Panc1 (cell line): ENCODE measurements at regions not wholly inside any gene's neighbourhood (a gene's known extent, or its start where the extent isn't known, plus 50 kb on each side); places are given as distances from the start of the nearest gene placed in this dataset.
"Not testable (repeated sequence)": the region's sequence is repeated elsewhere in the genome, so short reads cannot be mapped to it uniquely, and the experiment has no call there.

Source experiments
- POLR2AphosphoS5 ChIP-seq: IDR thresholded peaks from 2 replicates; pipeline ENCODE4 v1.6.1; 2012; ENCODE audit warnings: mild to moderate bottlenecking, low read depth, low read length, moderate library complexity
- SIN3A ChIP-seq: IDR thresholded peaks from 2 replicates; pipeline ENCODE4 v1.6.1; 2012; ENCODE audit warnings: low read depth, mild to moderate bottlenecking, low read length, moderate library complexity, borderline replicate concordance; ENCODE audit not compliant: insufficient read depth
- TCF7L2 ChIP-seq: IDR thresholded peaks from 2 replicates; pipeline ENCODE4 v1.6.1; 2011; ENCODE audit warnings: mild to moderate bottlenecking, low read depth, low read length, inconsistent platforms
- TF ChIP-seq, protein P1 (sequence below): fragments of 450-650 bp; IDR thresholded peaks from 2 replicates; pipeline ENCODE4 v1.5.1; 2017; ENCODE audit warnings: mild to moderate bottlenecking
- TF ChIP-seq, protein P2 (sequence below), 2 experiments: IDR thresholded peaks; 2 replicates each; pipeline ENCODE4 v1.6.1; 2011 to 2012; ENCODE audit warnings: low read depth in 2 of 2, control low read depth in 1 of 2, low read length in 1 of 2, mild to moderate bottlenecking in 1 of 2, moderate library complexity in 1 of 2; ENCODE audit not compliant: insufficient read depth in 1 of 2

DNA sequence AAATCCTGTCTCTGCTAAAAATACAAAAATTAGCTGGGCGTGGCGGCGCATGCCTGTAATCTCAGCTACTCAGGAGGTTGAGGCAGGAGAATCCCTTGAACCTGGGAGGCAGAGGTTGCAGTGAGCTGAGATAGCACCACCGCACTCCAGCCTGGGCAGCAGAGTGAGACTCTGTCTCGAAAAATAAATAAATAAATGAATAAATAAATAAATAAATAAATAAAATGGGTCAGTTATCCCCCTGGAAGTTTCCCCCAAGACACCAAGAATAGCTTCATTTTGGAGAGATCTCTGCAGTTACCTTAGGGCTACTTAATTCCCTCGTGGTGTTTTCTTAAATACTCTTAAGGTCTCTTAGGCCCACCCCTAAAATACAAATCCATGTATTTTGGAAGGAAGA lies 53.9 kb upstream of the ERO1B start:
- TF ChIP-seq SIN3A, POLR2AphosphoS5, TCF7L2: not testable (repeated sequence)
- TF ChIP-seq, protein P1, sequence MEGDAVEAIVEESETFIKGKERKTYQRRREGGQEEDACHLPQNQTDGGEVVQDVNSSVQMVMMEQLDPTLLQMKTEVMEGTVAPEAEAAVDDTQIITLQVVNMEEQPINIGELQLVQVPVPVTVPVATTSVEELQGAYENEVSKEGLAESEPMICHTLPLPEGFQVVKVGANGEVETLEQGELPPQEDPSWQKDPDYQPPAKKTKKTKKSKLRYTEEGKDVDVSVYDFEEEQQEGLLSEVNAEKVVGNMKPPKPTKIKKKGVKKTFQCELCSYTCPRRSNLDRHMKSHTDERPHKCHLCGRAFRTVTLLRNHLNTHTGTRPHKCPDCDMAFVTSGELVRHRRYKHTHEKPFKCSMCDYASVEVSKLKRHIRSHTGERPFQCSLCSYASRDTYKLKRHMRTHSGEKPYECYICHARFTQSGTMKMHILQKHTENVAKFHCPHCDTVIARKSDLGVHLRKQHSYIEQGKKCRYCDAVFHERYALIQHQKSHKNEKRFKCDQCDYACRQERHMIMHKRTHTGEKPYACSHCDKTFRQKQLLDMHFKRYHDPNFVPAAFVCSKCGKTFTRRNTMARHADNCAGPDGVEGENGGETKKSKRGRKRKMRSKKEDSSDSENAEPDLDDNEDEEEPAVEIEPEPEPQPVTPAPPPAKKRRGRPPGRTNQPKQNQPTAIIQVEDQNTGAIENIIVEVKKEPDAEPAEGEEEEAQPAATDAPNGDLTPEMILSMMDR, result not testable (repeated sequence)
- TF ChIP-seq, protein P2, sequence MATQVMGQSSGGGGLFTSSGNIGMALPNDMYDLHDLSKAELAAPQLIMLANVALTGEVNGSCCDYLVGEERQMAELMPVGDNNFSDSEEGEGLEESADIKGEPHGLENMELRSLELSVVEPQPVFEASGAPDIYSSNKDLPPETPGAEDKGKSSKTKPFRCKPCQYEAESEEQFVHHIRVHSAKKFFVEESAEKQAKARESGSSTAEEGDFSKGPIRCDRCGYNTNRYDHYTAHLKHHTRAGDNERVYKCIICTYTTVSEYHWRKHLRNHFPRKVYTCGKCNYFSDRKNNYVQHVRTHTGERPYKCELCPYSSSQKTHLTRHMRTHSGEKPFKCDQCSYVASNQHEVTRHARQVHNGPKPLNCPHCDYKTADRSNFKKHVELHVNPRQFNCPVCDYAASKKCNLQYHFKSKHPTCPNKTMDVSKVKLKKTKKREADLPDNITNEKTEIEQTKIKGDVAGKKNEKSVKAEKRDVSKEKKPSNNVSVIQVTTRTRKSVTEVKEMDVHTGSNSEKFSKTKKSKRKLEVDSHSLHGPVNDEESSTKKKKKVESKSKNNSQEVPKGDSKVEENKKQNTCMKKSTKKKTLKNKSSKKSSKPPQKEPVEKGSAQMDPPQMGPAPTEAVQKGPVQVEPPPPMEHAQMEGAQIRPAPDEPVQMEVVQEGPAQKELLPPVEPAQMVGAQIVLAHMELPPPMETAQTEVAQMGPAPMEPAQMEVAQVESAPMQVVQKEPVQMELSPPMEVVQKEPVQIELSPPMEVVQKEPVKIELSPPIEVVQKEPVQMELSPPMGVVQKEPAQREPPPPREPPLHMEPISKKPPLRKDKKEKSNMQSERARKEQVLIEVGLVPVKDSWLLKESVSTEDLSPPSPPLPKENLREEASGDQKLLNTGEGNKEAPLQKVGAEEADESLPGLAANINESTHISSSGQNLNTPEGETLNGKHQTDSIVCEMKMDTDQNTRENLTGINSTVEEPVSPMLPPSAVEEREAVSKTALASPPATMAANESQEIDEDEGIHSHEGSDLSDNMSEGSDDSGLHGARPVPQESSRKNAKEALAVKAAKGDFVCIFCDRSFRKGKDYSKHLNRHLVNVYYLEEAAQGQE (IDR thresholded peaks at IDR 0.05; ENCODE audit: insufficient read depth in 1 of 2, low read depth in 2 of 2, low read length in 1 of 2), result not testable (repeated sequence)
